HepG2 (cell line): ENCODE measurements at regions not wholly inside any gene's neighbourhood (a gene's known extent, or its start where the extent isn't known, plus 50 kb on each side); places are given as distances from the start of the nearest gene placed in this dataset.

ENCODE experiments used
- ATAC-seq: fragments of 200-7000 bp; cut with Tn5 transposase; 3 replicates; pipeline ENCODE4 v1.9.1; 2020; ENCODE audit warnings: mild to moderate bottlenecking, moderate library complexity
- BruUV-seq: library from RNA; stranded (reverse); fragments of 400-500 nt; replicated peaks from 2 replicates; lab custom pipeline; 2021; lab: Mats Ljungman, UMichigan
- CTCF ChIA-PET: fragments of 300-600 bp; formaldehyde crosslinking; extraction: SDS; loops from one replicate; lab custom pipeline; 2021; ENCODE audit warnings: low total read pairs, inconsistent platforms, low intra/inter-chr PET ratio; lab: Yijun Ruan, JAX
- POLR2A ChIA-PET: fragments of 350-600 bp; sonication (Branson Sonifier 250); formaldehyde crosslinking; loops from one replicate; lab custom pipeline; 2020; ENCODE audit warnings: antibody characterized with exemption, inconsistent platforms; lab: Yijun Ruan, JAX
- DNase-seq: peaks from one replicate; pipeline ENCODE4 v3.0.0-alpha.2; 2015; ENCODE audit warnings: low spot score
- FAIRE-seq: peaks from 3 replicates; lab custom pipeline; 2011; peaks lifted over from hg19 to GRCh38; lab: Jason Lieb, UNC
- H2AFZ ChIP-seq: one replicate; pipeline ENCODE4 v1.6.1; 2011; ENCODE audit warnings: low read length, inconsistent platforms
- H3K27ac ChIP-seq: fragments of 300-600 bp; 3 replicates; pipeline ENCODE4 v1.8.0; 2011; ENCODE audit warnings: mixed run types, mild to moderate bottlenecking, mixed read lengths, low read length, inconsistent platforms; ENCODE audit not compliant: insufficient read depth; ENCODE audit errors: extremely low read length
- H3K27me3 ChIP-seq, 2 experiments: fragments of 200-600 bp in 1 of 2; 2 replicates in 1 of 2; 3 replicates in 1 of 2; pipeline versions ENCODE4 v1.6.0 to v1.8.0; 2011; ENCODE audit warnings: low read length in 2 of 2, mild to moderate bottlenecking in 2 of 2, moderate library complexity in 2 of 2, inconsistent platforms in 1 of 2; ENCODE audit not compliant: insufficient read depth in 2 of 2, control insufficient read depth in 1 of 2
- H3K36me3 ChIP-seq, 2 experiments: fragments of 200-600 bp in 1 of 2; replicated peaks in 1 of 2; 2 replicates in 1 of 2; 3 replicates in 1 of 2; pipeline versions ENCODE4 v1.5.1 to v1.8.0; 2011; ENCODE audit warnings: low read length in 2 of 2, inconsistent platforms in 1 of 2; ENCODE audit not compliant: insufficient read depth in 2 of 2, control insufficient read depth in 1 of 2
- H3K4me1 ChIP-seq: 2 replicates; pipeline ENCODE4 v1.5.1; 2012; ENCODE audit warnings: low read length, inconsistent platforms; ENCODE audit not compliant: insufficient read depth
- H3K4me2 ChIP-seq: 2 replicates; pipeline ENCODE4 v1.6.0; 2011; ENCODE audit warnings: low read depth, low read length, inconsistent platforms
- H3K4me3 ChIP-seq, 3 experiments: fragments of 200-600 bp in 1 of 3; sonication (generic), shearing (Covaris generic) in 1 of 3; replicated peaks in 1 of 3; 2 replicates each; pipeline ENCODE4 v1.5.1; 2011 to 2016; ENCODE audit warnings: low read length in 3 of 3, inconsistent platforms in 2 of 3, low read depth in 2 of 3, mild to moderate bottlenecking in 2 of 3, control low read depth in 1 of 3, mixed read lengths in 1 of 3; ENCODE audit not compliant: insufficient read depth in 1 of 3
- H3K79me2 ChIP-seq: one replicate; pipeline ENCODE4 v1.6.1; 2011; ENCODE audit warnings: low read length, inconsistent platforms; ENCODE audit not compliant: insufficient read depth
- H3K9ac ChIP-seq: 2 replicates; pipeline ENCODE4 v1.6.0; 2011; ENCODE audit warnings: mild to moderate bottlenecking, low read depth, low read length, inconsistent platforms; ENCODE audit not compliant: insufficient read depth
- H3K9me3 ChIP-seq: 2 replicates; pipeline ENCODE4 v1.5.1; 2012; ENCODE audit warnings: mild to moderate bottlenecking, low read length
- H4K20me1 ChIP-seq: 2 replicates; pipeline ENCODE4 v1.6.0; 2011; ENCODE audit warnings: inconsistent platforms, mild to moderate bottlenecking, low read length, moderate library complexity; ENCODE audit not compliant: insufficient read depth
- PITX1 ChIP-seq: sonication (generic); formaldehyde crosslinking; IDR thresholded peaks from 2 replicates; pipeline ENCODE4 v1.5.1; 2020; ENCODE audit warnings: mild to moderate bottlenecking, missing genetic modification reagents
- ZNF34 ChIP-seq: sonication (generic); formaldehyde crosslinking; IDR thresholded peaks from 2 replicates; pipeline ENCODE4 v1.4.0; 2020; ENCODE audit warnings: mild to moderate bottlenecking, missing genetic modification reagents, borderline replicate concordance
- WGBS: methylation state at CpG from one replicate; pipeline ENCODE4 v1.1.6; 2017; ENCODE audit warnings: low lambda C conversion rate; 5-methylcytosine and 5-hydroxymethylcytosine counted together
- in situ Hi-C: cut with HindIII; loops from 2 replicates; pipeline ENCODE4 v1.10.0; 2017; ENCODE audit warnings: low pct_unique_long_range_greater_than_20kb; ENCODE audit not compliant: extremely low pct_ligation_motif_present
- intact Hi-C: fragments of 100-400 bp; cut with micrococcal nuclease; formaldehyde crosslinking; loops from one replicate; pipeline ENCODE4 v1.10.0; 2022; ENCODE audit not compliant: unreplicated experiment
- TF ChIP-seq, protein P1 (sequence below): sonication (generic); formaldehyde crosslinking; IDR thresholded peaks from 2 replicates; pipeline ENCODE4 v1.5.0; 2020; ENCODE audit warnings: mild to moderate bottlenecking, missing genetic modification reagents
- TF ChIP-seq, protein P2 (sequence below): sonication (generic); formaldehyde crosslinking; conservative IDR thresholded peaks from 2 replicates; pipeline ENCODE4 v1.8.0; 2022; ENCODE audit warnings: missing genetic modification reagents

DNA sequence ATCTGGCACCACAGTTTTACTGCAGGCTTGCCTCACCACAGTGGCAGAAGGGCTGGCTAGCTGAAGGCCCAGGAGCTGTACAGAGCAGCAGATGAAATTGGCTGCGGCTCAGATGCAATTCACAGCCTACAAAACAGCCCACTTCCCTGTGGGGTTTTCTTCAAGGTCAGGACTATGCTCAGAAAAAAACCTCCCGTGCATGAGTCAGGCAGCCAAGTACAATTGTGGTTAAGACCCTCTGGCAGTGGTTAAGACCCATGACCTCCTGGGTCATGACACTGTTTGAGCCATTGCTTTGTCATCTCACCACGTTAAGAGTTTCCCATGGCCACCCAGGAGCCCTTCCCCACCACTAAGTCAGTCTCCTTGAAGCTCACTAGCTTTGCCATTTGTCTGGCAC, 276.3 kb downstream of the HNRNPD start:
- 4% methylated on average over 3 of the region's 3 CpGs for WGBS
- H3K4me1 ChIP-seq: no peaks in the 10 kb centered on the region
- H3K4me2 ChIP-seq: no peak overlapping the region
- H3K27ac ChIP-seq: no peak overlapping the region
- POLR2A ChIA-PET: no interaction called here
- in situ Hi-C loops (no loop called here), intact Hi-C loops (no loop called here)
- H3K27me3 ChIP-seq: no peaks in the 10 kb centered on the region
- FAIRE-seq (no peak), ATAC-seq (no peak), DNase-seq (no peak)
- no peak overlapping the region for H2AFZ ChIP-seq
- TF ChIP-seq, protein P1, sequence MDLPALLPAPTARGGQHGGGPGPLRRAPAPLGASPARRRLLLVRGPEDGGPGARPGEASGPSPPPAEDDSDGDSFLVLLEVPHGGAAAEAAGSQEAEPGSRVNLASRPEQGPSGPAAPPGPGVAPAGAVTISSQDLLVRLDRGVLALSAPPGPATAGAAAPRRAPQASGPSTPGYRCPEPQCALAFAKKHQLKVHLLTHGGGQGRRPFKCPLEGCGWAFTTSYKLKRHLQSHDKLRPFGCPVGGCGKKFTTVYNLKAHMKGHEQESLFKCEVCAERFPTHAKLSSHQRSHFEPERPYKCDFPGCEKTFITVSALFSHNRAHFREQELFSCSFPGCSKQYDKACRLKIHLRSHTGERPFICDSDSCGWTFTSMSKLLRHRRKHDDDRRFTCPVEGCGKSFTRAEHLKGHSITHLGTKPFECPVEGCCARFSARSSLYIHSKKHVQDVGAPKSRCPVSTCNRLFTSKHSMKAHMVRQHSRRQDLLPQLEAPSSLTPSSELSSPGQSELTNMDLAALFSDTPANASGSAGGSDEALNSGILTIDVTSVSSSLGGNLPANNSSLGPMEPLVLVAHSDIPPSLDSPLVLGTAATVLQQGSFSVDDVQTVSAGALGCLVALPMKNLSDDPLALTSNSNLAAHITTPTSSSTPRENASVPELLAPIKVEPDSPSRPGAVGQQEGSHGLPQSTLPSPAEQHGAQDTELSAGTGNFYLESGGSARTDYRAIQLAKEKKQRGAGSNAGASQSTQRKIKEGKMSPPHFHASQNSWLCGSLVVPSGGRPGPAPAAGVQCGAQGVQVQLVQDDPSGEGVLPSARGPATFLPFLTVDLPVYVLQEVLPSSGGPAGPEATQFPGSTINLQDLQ (CRISPR knock-in tag): no peak
- TF ChIP-seq, protein P2, sequence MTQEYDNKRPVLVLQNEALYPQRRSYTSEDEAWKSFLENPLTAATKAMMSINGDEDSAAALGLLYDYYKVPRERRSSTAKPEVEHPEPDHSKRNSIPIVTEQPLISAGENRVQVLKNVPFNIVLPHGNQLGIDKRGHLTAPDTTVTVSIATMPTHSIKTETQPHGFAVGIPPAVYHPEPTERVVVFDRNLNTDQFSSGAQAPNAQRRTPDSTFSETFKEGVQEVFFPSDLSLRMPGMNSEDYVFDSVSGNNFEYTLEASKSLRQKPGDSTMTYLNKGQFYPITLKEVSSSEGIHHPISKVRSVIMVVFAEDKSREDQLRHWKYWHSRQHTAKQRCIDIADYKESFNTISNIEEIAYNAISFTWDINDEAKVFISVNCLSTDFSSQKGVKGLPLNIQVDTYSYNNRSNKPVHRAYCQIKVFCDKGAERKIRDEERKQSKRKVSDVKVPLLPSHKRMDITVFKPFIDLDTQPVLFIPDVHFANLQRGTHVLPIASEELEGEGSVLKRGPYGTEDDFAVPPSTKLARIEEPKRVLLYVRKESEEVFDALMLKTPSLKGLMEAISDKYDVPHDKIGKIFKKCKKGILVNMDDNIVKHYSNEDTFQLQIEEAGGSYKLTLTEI (CRISPR knock-in tag): no peak
- TF ChIP-seq PITX1: no peak
- TF ChIP-seq ZNF34 (CRISPR knock-in tag): no peak
- H3K9ac ChIP-seq: no peak overlapping the region
- H3K79me2 ChIP-seq: no peaks in the 10 kb centered on the region
- BruUV-seq: no TSS peak
- CTCF ChIA-PET: no interaction called here
- no peak overlapping the region for H3K4me3 ChIP-seq
- H3K9me3 ChIP-seq: no peaks in the 10 kb centered on the region
- no peaks in the 10 kb centered on the region for H3K36me3 ChIP-seq
- H4K20me1 ChIP-seq: no peaks in the 10 kb centered on the region
